NCI-H82 treated with DMSO at 0.1 percent for 48 hours (cell line): ENCODE measurements at regions not wholly inside any gene's neighbourhood (a gene's known extent, or its start where the extent isn't known, plus 50 kb on each side); places are given as distances from the start of the nearest gene placed in this dataset.
"Not testable (repeated sequence)": the region's sequence is repeated elsewhere in the genome, so short reads cannot be mapped to it uniquely, and the experiment has no call there.

Experiments used
- DNase-seq: peaks from one replicate; lab custom pipeline; 2025; ENCODE audit not compliant: unreplicated experiment; lab: John Stamatoyannopoulos, UW

DNA sequence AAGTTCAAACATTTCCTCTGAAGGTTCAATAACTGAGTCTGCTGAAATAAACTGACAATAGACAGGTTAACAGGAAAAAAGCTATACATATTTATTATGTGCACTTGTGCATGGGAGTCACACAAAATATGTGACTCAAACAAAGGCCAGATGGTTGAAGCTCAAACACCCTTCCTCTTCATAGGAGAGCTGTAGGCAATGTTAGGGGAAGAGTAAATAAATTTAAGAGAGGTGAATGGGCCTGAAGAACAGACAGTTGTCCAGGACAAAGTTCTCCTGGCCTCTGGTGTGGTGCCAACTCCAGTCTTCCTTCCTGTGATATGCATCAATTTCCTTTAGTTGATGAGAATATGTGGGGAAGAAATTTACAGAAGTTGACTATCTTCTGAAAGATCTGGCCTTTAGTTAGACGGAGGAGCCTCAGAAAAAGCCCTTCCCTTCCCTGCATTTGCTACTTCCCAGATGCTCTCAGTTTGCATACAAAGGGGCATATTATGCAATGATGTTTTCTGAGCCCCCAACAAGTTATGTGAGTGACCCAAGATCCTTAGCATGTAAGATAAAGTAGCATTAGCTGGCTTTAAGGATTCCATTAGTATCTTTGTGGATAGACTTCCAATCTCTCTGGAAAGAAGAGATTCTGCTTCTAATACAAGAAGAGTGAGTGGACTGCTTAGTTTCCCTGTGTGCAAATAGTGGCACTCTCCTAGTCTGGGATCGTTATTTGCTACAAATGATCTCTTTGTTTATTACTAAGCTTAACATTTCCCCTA is 96.4 kb upstream of the IGSF10 start:
- DNase-seq = no peak

DNA sequence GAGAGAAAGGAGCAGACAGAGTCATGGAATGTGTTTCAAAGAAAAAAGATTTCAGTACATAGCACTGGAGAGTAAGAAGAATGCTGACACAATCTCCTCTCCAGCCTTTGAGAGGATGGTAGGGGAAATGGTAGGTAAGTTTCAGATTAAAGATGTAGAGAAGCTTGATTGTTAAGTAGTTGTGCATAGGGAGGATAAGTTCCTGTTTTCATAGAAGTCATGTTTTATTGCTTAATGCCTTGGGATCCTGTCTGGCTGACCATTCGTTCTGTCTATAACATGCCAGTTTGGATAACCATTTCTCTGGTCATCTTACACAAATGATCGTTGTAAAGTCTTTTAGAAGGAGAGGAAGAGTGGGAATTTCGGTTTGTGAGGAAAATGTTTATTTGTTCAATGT is 95.7 kb upstream of the IGSF10 start:
- DNase-seq = no peak

DNA sequence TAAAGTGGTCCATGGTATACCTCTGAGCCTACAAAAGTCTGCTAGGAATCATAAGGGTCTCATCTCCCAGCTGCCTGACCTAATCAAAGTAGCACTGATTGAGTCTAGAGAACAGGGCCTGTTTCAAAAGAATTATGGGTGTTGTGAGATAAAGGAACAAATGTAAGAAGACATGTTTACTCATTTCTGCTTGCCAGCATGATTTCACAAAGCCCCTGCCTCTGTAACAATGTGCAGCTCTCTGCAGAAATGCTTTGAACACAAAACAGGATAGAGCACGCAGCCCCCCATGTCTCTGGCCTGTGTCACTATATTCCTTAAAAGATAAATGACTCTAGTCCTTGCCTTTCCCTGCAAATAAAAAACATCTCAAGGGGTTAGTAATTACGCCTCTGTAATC is 94.7 kb upstream of the IGSF10 start:
- DNase-seq = no peak

DNA sequence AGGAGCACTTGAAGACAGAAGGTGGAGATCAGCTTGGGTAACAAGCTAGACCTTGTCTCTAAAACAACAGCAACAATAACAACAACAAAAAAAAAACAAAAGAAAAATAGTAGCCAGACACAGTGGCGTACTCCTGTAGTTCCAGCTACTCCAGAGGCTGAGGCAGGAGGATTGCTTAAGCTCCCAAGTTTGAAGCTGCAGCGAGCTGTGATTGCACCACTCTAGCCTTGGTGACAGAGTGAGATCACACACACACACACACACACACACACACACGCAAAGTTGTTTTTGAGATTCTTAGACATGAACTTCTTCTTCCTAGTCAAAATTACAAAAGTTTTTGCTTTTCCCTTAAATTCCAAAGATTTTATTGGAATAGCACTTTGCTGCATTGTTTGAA is 93.0 kb upstream of the IGSF10 start:
- DNase-seq = no peak

DNA sequence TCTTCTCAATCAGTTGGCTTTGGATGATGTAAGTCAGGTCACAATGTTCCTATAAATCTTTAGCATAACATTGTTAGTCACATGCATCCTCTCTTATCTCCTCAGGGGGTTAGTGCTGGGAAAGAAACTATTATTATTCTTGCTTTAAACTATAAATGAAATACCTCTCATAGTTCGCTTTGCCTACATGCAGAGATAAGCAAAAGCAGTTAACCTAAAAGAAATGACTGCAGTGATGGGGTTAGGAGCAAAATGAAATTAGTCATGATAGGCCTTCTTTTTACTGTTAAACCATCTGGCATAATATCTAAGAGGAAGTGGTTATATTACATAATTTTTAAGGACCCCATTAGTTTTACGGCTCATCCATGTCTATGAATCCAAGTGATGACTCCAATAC is 91.7 kb upstream of the IGSF10 start:
- DNase-seq = no peak

- no peak for DNase-seq
These were observed 89.8 kb upstream of the IGSF10 start for GRCh38 chr3:151550642-151551041.

GRCh38 chr3:151550025-151550618 is 89.3 kb upstream of the IGSF10 start:
- no peak for DNase-seq

GRCh38 chr3:151548195-151548594 is 87.3 kb upstream of the IGSF10 start:
- DNase-seq = no peak

DNA sequence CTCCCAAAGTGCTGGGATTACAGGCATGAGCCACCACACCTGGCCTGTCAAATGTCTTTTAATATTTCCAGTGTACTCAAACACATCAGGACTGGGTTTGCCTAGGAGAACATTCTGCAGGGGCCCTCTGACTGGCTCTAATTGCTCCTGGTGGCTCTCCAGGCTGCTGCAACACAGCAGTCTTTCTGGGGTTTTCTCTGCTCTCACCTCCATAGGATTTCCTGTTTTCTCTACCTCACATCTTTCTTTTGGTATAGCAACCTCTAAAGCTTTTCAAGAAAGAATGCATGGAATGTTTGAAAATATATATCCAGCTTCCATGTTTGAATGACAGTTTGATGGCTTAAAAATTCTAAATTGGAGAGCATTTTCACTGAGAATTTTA is 83.3 kb upstream of the IGSF10 start:
- no peak for DNase-seq

GRCh38 chr3:151541178-151541577 is 80.3 kb upstream of the IGSF10 start:
- no peak for DNase-seq

- no peak for DNase-seq
These were observed 78.7 kb upstream of the IGSF10 start for GRCh38 chr3:151539599-151539998.

GRCh38 chr3:151538456-151539393 is 77.9 kb upstream of the IGSF10 start:
- peak; percentile 33 for DNase-seq

DNA sequence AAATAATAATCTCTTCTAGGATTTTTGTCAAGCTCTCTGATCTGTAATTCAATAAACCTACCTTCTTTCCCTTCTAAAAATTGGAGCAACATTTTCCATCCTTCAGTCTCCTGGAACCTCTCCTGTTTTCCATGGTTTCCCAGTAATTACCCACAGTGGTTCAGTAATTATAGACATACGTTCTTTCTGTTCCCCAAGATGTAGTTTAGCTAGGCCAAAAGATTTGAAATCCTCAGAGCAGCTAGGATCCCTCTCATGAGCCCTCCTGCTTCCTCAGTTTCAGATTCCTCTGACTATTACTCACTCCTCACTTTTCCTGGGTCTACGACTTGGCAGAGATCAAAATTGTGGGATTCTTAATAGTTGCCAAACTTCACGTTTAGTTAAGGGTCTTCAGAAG is 76.9 kb upstream of the IGSF10 start:
- no peak for DNase-seq

DNA sequence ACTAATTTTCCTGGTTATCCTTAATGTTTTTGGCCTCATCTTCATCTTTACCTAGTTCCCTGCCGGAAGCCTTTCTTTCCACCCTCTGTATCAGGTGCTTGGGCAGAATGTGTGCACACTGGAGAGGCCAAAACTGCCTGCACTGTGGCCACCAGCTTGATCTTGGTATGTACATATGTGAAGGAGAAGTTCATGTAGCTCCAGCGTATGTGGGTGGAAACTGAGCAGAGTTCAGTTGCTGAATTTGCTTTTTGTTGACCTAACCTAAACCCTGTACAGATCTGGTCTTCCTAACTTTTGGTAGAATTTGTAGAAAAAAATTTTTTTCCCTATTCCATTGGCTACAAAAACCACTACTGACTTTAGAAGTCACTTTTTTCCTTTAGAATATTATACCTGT is 65.9 kb upstream of the IGSF10 start:
- no peak for DNase-seq

- DNase-seq = no peak
These were observed 59.2 kb upstream of the IGSF10 start for GRCh38 chr3:151520105-151520504.

GRCh38 chr3:151511433-151511832 is 50.6 kb upstream of the IGSF10 start:
- DNase-seq = not testable (repeated sequence)
